Astrocyte of the spinal cord (primary cell): ENCODE measurements at regions not wholly inside any gene's neighbourhood (a gene's known extent, or its start where the extent isn't known, plus 50 kb on each side); places are given as distances from the start of the nearest gene placed in this dataset.
A peak's percentile ranks its signal among the peaks of the same experiment; 100 is the strongest.

Source experiments
- DNase-seq: peaks from one replicate; pipeline ENCODE4 v3.0.0; 2011; ENCODE audit warnings: low read depth, low spot score
- H3K4me3 ChIP-seq: 2 replicates; pipeline ENCODE4 v1.5.1; 2011; ENCODE audit warnings: low read depth, mild to moderate bottlenecking, low read length, moderate library complexity
- CTCF ChIP-seq: IDR thresholded peaks from 2 replicates; pipeline ENCODE4 v1.5.1; 2012; ENCODE audit warnings: low read depth, mild to moderate bottlenecking, low read length, inconsistent platforms
- in situ Hi-C: cut with HindIII; loops from 2 replicates; pipeline ENCODE4 v1.10.0; 2017; ENCODE audit warnings: low sequenced_read_pairs

- no peak for TF ChIP-seq CTCF
- in situ Hi-C loops = no loop called here
- H3K4me3 ChIP-seq = no peak overlapping the region
Measured at GRCh38 chr5:67414712-67415111, 218.1 kb upstream of the CD180 start.

GRCh38 chr5:67413721-67414120 is 217.1 kb upstream of the CD180 start:
- DNase-seq = no peak
- in situ Hi-C loops = no loop called here
- TF ChIP-seq CTCF = no peak

More at GRCh38 chr5:67414712-67415111, 218.1 kb upstream of the CD180 start:
- DNase-seq = peak; percentile 37

GRCh38 chr5:67409126-67409777 is 212.7 kb upstream of the CD180 start:
- in situ Hi-C loops = no loop called here
- DNase-seq = no peak
- no peak for TF ChIP-seq CTCF
- H3K4me3 ChIP-seq = no peak overlapping the region

More at GRCh38 chr5:67413721-67414120, 217.1 kb upstream of the CD180 start:
- no peak overlapping the region for H3K4me3 ChIP-seq

GRCh38 chr5:67407979-67408378 is 211.4 kb upstream of the CD180 start:
- in situ Hi-C loops = no loop called here

GRCh38 chr5:67405755-67406154 is 209.2 kb upstream of the CD180 start:
- DNase-seq = no peak
- H3K4me3 ChIP-seq = no peak overlapping the region
- in situ Hi-C loops = no loop called here
- no peak for TF ChIP-seq CTCF

More at GRCh38 chr5:67407979-67408378, 211.4 kb upstream of the CD180 start:
- H3K4me3 ChIP-seq = no peak overlapping the region
- no peak for DNase-seq
- TF ChIP-seq CTCF = no peak

- no peak for DNase-seq
- H3K4me3 ChIP-seq = no peak overlapping the region
- no peak for TF ChIP-seq CTCF
- in situ Hi-C loops = no loop called here
Measured at GRCh38 chr5:67405101-67405364, 208.4 kb upstream of the CD180 start.
